ENCODE measurements at regions not wholly inside any gene's neighbourhood (a gene's known extent, or its start where the extent isn't known, plus 50 kb on each side); places are given as distances from the start of the nearest gene placed in this dataset.
"Not testable (repeated sequence)": the region's sequence is repeated elsewhere in the genome, so short reads cannot be mapped to it uniquely, and the experiment has no call there.

DNA sequence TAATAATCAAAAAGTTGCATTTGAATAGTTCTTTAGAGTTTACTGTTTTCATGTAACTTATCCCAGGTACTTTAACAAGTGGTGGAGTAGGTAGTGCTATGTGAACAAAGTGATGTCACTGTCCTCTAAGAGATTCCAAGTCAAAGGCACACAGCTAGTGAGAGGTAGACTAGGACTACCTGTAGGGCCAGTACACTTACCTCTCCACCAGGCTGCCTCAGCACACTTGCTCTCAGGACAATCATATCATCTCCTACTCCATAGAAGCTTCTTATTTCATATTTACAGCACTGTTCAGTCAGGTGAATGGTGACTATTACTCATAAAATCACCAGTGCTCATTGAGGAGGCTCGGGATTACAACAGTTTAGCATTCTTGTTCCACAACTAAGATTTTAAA, 173.0 kb upstream of the EMCN start:
- no peak for DNase-seq (ENCODE audit: low spot score)
- intact Hi-C loops (cut with DNase I), result no loop called here

DNA sequence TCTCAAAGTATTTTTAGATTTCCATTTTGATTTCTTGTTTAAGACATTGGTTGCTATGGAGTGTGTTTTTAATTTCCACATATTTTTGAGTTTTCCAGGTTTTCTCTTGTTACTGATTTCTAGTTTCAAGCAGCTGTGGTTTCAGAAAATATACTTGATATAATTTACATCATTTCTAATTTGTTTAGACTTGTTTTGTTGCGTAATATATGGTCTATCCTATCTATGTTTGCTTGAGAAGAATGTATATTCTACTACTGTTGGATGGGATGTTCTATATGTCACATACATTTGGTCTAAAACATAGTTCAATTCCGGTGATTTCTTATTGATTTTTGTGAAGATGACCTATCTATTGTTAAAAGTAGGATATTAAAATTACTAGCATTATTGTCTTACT, 170.5 kb upstream of the EMCN start:
- intact Hi-C loops (cut with DNase I), result no loop called here
- no peak for DNase-seq (ENCODE audit: low spot score)

DNA sequence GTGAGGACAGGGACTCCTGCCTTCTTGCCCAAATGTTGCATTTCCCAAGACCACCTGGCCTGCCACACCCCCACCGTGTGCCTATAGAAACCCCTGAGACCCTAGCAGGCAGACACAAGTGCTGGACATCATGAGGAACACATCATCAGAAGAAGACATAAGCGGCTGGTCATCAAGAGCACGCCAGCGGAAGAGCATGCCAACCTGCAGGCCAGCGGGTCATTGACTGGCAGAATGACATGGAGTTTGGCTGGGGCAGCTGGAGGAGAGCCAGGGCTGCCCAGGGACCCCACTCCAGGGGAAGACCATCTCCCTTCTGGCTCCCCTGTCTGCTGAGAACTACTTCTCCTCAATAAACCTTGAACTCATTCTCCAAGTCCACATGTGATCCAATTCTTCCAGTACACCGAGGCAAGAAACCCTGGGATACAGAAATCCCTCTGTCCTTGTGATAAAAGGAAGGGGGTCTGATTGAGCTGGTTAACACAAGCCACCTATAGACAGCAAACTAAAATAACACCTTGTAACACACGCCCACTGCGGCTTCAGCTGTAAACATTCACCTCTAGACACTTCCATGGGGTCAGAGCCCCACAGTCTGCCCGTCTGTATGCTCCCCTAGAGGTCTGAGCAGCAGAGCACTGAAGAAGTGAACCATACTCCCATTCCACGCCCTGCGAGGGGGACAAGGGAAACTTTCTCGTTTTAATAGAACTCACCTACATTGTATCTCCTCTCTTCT, 164.8 kb upstream of the EMCN start:
- no peak for DNase-seq (ENCODE audit: low spot score)
- intact Hi-C loops (cut with DNase I), result no loop called here

DNA sequence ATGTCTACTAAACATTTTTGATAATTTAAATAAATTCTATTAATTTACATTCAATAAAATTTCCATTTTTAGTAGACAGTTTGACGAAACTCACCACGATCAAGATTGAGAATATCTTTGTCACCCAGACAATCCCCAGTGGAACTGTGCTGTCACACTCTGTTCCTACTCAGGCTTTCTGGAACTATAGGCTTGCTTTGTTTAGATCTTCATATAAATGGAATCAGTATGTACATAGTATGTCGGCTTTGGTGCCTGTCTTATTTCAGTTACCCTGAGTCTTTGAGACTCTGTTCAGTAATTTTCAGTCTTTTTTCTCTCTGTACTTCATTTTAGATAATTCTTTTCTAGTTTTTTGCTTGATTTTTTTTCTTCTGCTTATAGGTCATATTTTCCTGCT, 163.5 kb upstream of the EMCN start:
- intact Hi-C loops (cut with DNase I), result no loop called here
- DNase-seq (ENCODE audit: low spot score), result no peak

DNA sequence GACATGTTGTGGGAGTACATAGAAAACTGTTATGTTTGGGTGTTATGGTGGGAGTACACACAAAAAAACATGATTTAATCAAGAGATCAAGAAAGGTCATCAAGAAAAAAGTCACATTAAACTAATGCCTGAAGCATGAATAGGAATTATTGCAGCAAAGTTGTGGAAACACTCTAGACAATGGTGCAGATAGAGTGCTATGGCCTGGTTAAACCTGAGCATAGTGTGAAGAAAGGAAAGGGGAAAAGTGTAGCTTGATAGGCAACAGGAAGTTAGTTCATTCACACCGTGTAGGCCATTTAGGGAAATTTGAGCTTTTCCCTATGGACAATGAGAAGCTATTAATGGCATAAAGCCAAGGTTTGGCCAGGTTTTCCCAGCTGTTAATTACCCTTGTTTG, 162.1 kb upstream of the EMCN start:
- intact Hi-C loops (cut with DNase I), result no loop called here
- DNase-seq (ENCODE audit: low spot score), result no peak

DNA sequence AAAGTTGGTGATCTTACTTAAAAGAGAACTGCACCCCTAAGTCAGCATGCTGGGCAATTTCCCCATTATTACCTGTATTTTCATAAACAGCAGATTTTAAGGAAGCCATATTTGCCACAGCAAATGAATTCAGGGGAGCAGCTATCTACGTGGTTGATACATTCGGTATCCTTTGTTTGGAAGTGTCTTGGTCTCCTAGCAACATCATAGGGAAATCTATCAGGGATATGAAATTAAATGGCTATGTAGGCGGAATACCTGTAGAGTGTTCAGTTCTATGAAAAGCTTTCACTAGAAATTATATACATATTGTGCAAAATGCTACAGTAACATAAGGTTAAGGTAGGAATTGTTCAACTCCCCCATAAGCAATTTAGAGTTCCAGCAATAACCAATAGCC, 157.2 kb upstream of the EMCN start:
- intact Hi-C loops (cut with DNase I), result no loop called here
- no peak for DNase-seq (ENCODE audit: low spot score)

DNA sequence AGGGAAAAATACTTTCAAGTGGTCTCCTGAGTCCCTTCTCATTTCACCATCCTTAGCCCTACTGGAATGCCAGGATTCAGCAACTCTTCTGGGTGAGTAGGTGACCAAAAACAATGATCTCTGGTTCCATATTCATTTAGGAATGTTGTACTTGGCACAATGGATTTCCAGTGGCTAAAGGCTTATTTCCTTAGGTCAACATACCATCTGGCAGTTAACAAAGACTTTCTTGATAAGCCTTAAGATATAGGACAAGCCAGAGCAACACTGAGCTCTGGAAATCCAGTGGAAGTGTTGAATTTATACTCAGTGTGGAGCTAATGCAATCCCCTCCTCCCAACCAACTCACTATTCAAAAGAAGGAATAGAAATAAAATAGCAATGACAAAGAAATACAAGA, 139.4 kb upstream of the EMCN start:
- intact Hi-C loops (cut with DNase I), result no loop called here
- no peak for DNase-seq (ENCODE audit: low spot score)

DNA sequence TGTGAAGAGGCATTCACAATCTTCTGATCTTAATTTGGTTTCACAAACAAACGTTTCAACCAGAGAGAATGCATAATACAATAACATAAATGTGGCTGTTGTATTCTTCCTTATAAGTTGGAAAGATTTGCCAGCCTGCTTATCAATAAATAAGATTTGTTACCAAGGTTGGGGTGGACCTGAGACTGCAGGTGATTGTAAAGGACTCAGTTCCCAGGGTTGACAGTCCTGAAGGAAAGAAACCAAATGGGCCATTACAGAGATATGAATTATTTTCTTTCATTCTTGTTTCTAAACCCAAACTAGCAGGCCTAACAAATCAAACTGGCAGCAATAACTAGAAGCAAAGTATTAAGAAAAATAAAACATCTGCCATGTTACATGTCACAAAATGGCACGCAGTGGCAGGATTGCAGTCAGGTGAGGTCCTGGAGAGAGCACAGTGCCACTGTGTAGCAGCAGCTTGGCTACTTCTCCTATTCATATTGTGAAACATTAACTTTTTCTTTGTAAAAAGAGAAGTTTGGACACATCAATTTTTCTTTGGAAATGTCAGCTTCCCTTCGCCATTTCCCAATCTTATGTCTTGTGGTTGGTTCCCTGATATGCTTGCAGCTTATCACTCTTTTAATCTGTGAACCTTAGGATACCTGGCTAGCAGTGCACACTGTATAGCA, 133.8 kb upstream of the EMCN start:
- DNase-seq (ENCODE audit: low spot score), result no peak
- intact Hi-C loops (cut with DNase I), result no loop called here

DNA sequence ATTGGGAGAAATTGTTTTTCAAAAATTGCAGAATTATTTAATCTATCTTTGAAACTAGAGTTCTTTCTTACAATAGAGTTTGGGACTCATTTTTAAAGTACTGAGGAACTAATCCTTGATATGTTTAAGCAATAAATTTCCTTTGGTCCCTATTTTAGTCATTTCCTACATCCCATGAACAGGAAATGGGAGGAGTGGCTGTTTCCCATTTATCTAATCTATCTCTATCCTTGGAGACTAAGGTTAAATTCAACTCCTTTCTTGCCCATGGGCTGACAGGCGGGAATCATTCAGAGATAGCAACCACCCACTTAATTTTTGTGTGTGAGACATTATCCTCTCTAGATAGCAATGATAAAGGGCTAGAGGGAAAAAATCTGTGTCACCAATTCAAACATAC, 131.6 kb upstream of the EMCN start:
- intact Hi-C loops (cut with DNase I), result no loop called here
- no peak for DNase-seq (ENCODE audit: low spot score)

DNA sequence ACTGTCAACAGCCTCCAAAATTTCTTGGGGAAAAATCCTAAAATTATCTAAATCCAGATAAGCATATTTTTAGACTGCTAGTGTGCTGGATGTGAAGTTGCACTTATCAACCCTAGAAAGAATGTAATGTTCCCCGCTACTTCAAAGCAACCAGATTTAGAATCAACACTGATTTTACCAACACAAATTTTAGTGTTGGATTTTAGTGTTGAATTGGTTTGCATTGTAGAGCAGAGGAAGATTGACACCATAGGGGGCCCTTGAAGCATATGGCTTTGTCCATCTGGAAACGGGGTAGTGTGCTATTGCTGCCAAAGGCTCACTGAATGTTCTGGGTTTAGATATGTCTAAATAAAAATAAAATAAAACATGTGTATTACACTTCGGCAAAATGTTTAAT, 126.3 kb upstream of the EMCN start:
- DNase-seq (ENCODE audit: low spot score), result no peak
- intact Hi-C loops (cut with DNase I), result no loop called here

DNA sequence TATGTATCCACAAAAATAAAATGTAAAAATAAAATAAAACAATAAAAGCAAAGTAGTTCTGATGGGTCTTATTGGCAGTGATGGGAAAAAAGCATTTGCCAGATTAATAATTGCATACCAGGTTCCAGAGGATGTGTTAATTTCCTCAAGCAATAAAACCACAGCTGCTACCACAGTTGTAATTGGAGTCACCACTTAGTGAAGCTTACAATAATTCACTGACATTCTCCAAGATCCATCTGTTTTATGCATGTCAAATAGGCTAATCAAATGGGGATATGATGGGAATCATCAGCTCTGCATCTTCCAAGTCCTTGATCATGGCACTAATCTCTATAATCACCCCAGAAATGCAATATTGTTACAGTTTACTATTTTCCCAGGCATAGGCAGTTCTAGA, 123.5 kb upstream of the EMCN start:
- intact Hi-C loops (cut with DNase I), result no loop called here
- no peak for DNase-seq (ENCODE audit: low spot score)

DNA sequence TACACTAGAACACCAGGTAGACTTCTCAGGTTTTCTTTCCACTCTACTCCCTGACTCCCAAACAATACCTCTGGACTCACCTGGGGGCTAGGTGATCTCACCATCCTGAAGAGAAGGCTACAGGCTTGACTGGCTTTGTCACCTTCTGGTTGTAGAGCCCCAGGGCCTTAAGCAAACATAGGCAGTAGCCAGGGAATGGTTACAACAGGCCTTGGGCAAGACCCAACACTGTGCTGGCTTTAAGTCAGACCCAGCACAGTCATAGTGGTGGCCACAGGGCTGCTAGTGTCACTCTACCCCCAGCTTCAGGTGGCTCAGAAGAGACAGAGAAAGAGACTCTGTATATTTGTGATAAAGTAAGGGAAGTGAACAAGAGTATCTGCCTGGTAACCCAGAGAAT, 118.1 kb upstream of the EMCN start:
- intact Hi-C loops (cut with DNase I), result no loop called here
- DNase-seq (ENCODE audit: low spot score), result no peak

DNA sequence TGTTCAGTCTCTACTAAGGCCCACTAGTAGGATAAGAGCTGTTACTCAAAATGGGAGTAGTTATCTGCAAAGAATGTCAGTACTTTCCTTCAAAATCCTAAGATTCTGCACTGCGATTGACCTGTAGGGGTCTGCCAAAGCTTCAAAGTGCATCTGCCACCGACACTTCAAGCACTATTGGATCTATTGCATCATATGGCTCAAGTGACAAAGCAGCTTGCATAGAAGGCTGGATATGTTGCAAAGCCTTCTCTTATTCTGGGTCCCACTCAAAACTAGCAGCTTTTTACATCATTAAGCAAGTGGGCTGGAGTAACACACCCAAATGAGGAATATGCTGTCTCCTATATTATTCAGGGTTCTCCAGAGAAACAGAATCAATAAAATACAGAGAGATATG, 115.4 kb upstream of the EMCN start:
- intact Hi-C loops (cut with DNase I), result no loop called here
- DNase-seq (ENCODE audit: low spot score), result no peak

DNA sequence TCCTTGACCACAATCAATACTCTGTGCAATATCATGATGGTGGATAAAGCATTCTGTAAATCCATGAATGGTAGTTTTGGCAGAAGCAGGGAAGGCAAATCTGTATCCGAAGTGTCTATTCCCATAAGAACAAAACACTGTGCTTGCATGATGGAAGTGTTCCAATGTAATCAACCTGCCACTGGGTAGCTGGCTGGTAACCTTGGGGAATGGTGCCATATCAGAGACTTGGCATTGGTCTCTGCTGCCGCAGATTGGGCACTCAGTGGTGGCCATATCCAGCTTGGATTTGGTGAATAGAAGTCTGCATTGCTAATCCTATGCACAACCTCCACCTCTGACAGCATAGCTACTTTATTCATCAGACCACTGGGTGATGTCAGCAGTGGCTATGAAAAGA, 114.3 kb upstream of the EMCN start:
- intact Hi-C loops (cut with DNase I), result no loop called here
- DNase-seq (ENCODE audit: low spot score), result no peak

DNA sequence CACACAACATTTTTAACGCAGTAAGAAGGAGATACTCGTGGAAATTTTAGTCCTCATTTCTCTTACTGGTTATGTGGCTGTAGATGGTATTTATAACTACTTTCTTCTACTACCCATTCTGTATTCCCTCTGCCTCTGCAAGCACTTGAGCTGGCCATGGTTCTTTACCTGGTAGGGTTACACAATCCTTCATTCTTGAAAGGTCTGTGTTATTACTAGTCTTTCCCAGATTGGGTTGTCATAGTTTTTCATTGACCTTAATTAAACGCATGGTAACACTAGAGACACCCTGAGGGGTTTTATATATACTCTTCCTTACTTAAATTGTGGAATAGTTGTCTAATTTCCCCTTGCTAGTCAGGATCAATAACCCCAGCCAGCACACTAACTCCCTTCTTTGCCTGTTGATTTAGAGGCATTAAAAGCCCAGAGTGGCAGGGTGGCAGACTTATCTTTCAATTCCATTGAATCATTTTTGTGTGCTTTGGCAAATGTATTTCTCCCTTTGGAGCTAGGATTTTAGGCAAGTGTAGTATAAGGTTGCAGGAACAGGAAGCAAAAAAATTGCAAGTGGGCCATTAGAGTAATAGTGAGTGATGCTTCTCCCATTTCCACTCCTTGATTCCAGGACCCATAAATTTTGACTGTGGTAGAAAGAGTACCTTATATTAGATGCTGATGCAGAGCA, 113.6 kb upstream of the EMCN start:
- intact Hi-C loops (cut with DNase I), result no loop called here
- no peak for DNase-seq (ENCODE audit: low spot score)

DNA sequence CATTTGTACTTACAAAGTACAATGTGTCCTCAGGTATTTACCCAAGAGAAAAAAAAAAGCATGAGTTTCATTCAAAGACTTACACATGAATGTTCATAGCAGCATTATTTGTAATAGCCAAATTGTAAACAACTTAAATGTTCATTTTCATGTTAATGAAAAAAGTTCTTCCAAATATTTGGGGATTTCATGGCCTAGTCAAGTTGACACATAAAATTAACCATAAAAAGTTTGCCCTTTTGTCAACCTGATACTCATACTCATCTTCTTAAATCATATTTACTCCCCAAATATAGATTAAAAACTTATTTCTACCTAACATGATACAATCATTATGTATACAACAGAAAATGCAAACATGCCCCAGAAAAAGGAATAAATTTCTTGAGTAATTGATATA, 112.5 kb upstream of the EMCN start:
- intact Hi-C loops (cut with DNase I), result no loop called here
- no peak for DNase-seq (ENCODE audit: low spot score)

DNA sequence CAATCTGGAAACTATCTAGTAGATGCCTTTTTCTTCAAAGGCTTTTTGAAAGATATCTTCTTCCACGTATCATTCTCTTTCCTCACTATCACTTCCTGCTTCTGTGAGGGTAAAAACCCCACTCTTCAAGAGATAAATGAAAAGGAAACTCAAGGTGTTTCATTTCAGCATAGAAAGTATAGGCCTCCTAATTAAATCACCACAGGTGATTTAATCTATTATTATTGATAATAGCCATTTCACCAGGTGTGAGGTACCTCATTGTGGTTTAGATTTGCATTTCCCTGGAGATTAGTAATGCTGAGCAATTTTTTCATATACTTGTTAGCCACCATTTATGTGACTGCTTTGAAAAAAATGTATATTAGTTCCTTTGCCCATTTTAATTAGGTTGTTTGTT, 92.0 kb upstream of the EMCN start:
- DNase-seq (ENCODE audit: low spot score), result no peak
- intact Hi-C loops (cut with DNase I), result no loop called here

DNA sequence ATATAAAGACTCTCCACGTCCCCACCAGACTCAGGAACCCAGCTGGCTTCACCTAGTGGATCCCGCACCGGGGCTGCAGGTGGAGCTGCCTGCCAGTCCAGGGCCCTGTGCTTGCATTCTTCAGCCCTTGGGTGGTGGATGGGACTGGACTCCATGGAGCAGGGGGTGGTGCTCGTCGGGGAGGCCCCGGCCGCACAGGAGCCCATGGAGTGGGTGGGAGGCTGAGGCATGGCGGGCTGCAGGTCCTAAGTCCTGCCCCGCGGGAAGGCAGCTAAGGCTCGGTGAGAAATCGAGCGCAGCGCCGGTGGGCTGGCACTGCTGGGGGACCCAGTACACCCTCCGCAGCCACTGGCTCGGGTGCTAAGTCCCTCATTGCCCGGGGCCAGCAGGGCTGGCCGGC, 90.8 kb upstream of the EMCN start:
- intact Hi-C loops (cut with DNase I), result loop anchor here in 1 of 2 donors (1.0 kb wide), 1 partner anchor 9 kb away; no protein-coding TSS in a partner anchor
- not testable (repeated sequence) for DNase-seq (ENCODE audit: low spot score)

DNA sequence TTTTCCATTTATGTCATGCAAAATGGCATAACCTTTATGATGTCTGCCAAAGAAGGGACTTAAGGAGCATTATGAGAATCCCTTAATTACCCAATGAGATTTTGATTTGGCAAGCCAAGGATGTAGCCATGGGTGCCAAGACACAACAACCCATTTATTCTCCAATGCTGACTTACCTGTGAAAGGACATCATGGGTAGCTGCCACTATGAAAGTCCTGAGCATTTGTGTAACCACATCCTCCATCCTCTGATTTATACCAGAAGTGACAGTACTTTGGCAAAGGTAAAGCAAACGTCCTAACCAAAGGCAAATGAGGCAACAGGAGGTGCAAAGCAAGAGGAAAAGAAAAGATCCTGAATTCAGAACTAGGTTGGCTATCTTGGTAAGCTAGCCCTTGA, 87.3 kb upstream of the EMCN start:
- intact Hi-C loops (cut with DNase I), result no loop called here
- no peak for DNase-seq (ENCODE audit: low spot score)

DNA sequence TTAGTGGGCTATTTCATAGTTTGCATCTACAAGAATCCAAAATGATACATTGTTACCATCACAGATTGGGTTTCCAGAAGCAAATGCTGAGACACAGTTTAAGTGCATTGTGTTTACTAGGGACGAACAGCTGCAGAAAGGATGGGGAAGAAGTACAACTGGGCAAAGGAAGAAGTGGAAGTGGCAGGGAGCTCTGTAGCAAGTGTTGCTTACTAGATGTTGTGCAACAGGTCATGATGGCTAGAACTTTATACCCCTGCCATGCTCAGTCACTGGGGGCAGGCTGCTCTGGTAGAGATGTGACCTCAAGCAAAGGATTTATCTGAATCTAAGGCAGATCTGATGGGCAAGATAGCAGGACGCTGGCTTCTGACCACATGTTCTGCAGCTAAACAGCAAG, 76.1 kb upstream of the EMCN start:
- DNase-seq (ENCODE audit: low spot score), result no peak

More for the DNA sequence above, 76.1 kb upstream of the EMCN start:
- intact Hi-C loops (cut with DNase I), result no loop called here
